K562 (cell line): ENCODE measurements at regions not wholly inside any gene's neighbourhood (a gene's known extent, or its start where the extent isn't known, plus 50 kb on each side); places are given as distances from the start of the nearest gene placed in this dataset.
"Not testable (repeated sequence)": the region's sequence is repeated elsewhere in the genome, so short reads cannot be mapped to it uniquely, and the experiment has no call there.

Experiments used
- ATAC-seq: fragments of 200-7000 bp; cut with Tn5 transposase; 3 replicates; pipeline ENCODE4 v1.9.1; 2020; ENCODE audit warnings: moderate library complexity
- BruUV-seq: library from RNA; stranded (reverse); fragments of 400-500 nt; replicated peaks from 2 replicates; lab custom pipeline; 2021; lab: Mats Ljungman, UMichigan
- CTCF ChIA-PET: fragments of 300-600 bp; formaldehyde crosslinking; extraction: SDS; loops from one replicate; lab custom pipeline; 2021; ENCODE audit warnings: low intra/inter-chr PET ratio; lab: Yijun Ruan, JAX
- POLR2A ChIA-PET: fragments of 300-600, 350-650 bp; sonication (Branson Sonifier 250); formaldehyde crosslinking; extraction: SDS; loops from one replicate; lab custom pipeline; 2021; ENCODE audit warnings: antibody characterized with exemption, inconsistent platforms; lab: Yijun Ruan, JAX
- DNase-seq, 4 experiments: peaks; one replicate each; pipeline versions ENCODE4 v3.0.0 to v3.0.0-alpha.2; 2011 to 2018; ENCODE audit warnings: low spot score in 3 of 4, mixed read lengths in 3 of 4; ENCODE audit errors: extremely low read depth in 1 of 4
- FAIRE-seq: peaks from 2 replicates; lab custom pipeline; 2011; peaks lifted over from hg19 to GRCh38; lab: Jason Lieb, UNC
- H2AFZ ChIP-seq: 2 replicates; pipeline ENCODE4 v1.6.0; 2011; ENCODE audit warnings: low read depth, low read length, control low read depth, inconsistent platforms
- H3K27ac ChIP-seq: fragments of 200-600 bp; 3 replicates; pipeline ENCODE4 v1.8.0; 2011; ENCODE audit warnings: low read depth, mild to moderate bottlenecking, control low read depth, inconsistent platforms, low read length, moderate library complexity, mixed read lengths; ENCODE audit errors: extremely low read depth
- H3K27me3 ChIP-seq, 2 experiments: fragments of 300-600 bp in 1 of 2; 2 replicates in 1 of 2; 3 replicates in 1 of 2; pipeline versions ENCODE4 v1.6.0 to v1.8.0; 2011; ENCODE audit warnings: inconsistent platforms in 2 of 2, low read length in 2 of 2, mild to moderate bottlenecking in 1 of 2, mixed read lengths in 1 of 2, moderate library complexity in 1 of 2; ENCODE audit not compliant: control insufficient read depth in 2 of 2, insufficient read depth in 2 of 2
- H3K36me3 ChIP-seq: fragments of 300-600 bp; 3 replicates; pipeline ENCODE4 v1.8.0; 2011; ENCODE audit warnings: mild to moderate bottlenecking, low read length, inconsistent platforms; ENCODE audit not compliant: control insufficient read depth, insufficient read depth
- H3K4me1 ChIP-seq, 2 experiments: fragments of 200-600 bp in 1 of 2; replicated peaks in 1 of 2; 2 replicates in 1 of 2; 3 replicates in 1 of 2; pipeline versions ENCODE4 v1.5.1 to v1.8.0; 2011; ENCODE audit warnings: inconsistent platforms in 2 of 2, low read length in 2 of 2, mild to moderate bottlenecking in 1 of 2, mixed read lengths in 1 of 2, moderate library complexity in 1 of 2; ENCODE audit not compliant: control insufficient read depth in 2 of 2, insufficient read depth in 2 of 2
- H3K4me2 ChIP-seq: 2 replicates; pipeline ENCODE4 v1.6.1; 2011; ENCODE audit warnings: low read length, control low read depth, inconsistent platforms, mixed read lengths; ENCODE audit not compliant: insufficient read depth
- H3K4me3 ChIP-seq: fragments of 200-600 bp; sonication (generic), shearing (Covaris generic); 2 replicates; pipeline ENCODE4 v1.5.1; 2016; ENCODE audit warnings: control low read depth, inconsistent platforms
- H3K79me2 ChIP-seq: fragments of 200-600 bp; 3 replicates; pipeline ENCODE4 v1.8.0; 2011; ENCODE audit warnings: low read length, inconsistent platforms; ENCODE audit not compliant: control insufficient read depth, insufficient read depth
- H3K9ac ChIP-seq, 2 experiments: 2 replicates each; pipeline versions ENCODE4 v1.6.0 to v1.6.1; 2011; ENCODE audit warnings: low read depth in 2 of 2, low read length in 2 of 2, control low read depth in 1 of 2, inconsistent platforms in 1 of 2, mild to moderate bottlenecking in 1 of 2, mixed read lengths in 1 of 2; ENCODE audit not compliant: insufficient read depth in 1 of 2
- H3K9me1 ChIP-seq: one replicate; pipeline ENCODE4 v1.6.0; 2011; ENCODE audit warnings: inconsistent platforms, mild to moderate bottlenecking, low read length, moderate library complexity; ENCODE audit not compliant: control insufficient read depth, insufficient read depth
- H3K9me3 ChIP-seq: replicated peaks from 2 replicates; pipeline ENCODE4 v1.5.1; 2011; ENCODE audit warnings: low read depth, low read length, inconsistent platforms; ENCODE audit not compliant: control insufficient read depth, insufficient read depth
- H4K20me1 ChIP-seq: replicated peaks from 2 replicates; pipeline ENCODE4 v1.6.1; 2011; ENCODE audit warnings: low read length, inconsistent platforms, mixed read lengths; ENCODE audit not compliant: control insufficient read depth, insufficient read depth
- CBX2 ChIP-seq: fragments of 200-600 bp; sonication (generic); IDR thresholded peaks from one replicate; pipeline ENCODE4 v1.6.1; 2012; ENCODE audit warnings: mild to moderate bottlenecking, low read length, inconsistent platforms; ENCODE audit not compliant: insufficient read depth, poor library complexity, severe bottlenecking
- DACH1 ChIP-seq: fragments of 450-650 bp; IDR thresholded peaks from 2 replicates; pipeline ENCODE4 v1.6.1; 2018; ENCODE audit not compliant: partially characterized antibody
- HMGXB4 ChIP-seq: sonication (generic); formaldehyde crosslinking; IDR thresholded peaks from 2 replicates; pipeline ENCODE4 v1.8.1; 2023; ENCODE audit warnings: mild to moderate bottlenecking, missing genetic modification reagents
- MYNN ChIP-seq, 2 experiments: sonication (generic); formaldehyde crosslinking in 1 of 2; IDR thresholded peaks; 2 replicates each; pipeline versions ENCODE4 v1.5.0 to v1.6.1; 2016 to 2020; ENCODE audit warnings: antibody characterized with exemption in 1 of 2, missing genetic modification reagents in 1 of 2
- SMARCB1 ChIP-seq: IDR thresholded peaks from 2 replicates; pipeline ENCODE4 v1.6.1; 2011; ENCODE audit warnings: improper control_type of control experiment, low read depth; ENCODE audit not compliant: insufficient read length
- TCFL5 ChIP-seq: fragments of 250-450 bp; sonication (Bioruptor Pico); conservative IDR thresholded peaks from 2 replicates; pipeline ENCODE4 v1.6.1; 2021; ENCODE audit warnings: mild to moderate bottlenecking, moderate library complexity, matching md5 sums
- WGBS: fragments of 100-300 bp; shearing (Covaris generic); methylation state at CpG from one replicate; pipeline ENCODE4 v1.1.6; 2016; ENCODE audit warnings: low coverage, mixed read lengths; ENCODE audit not compliant: insufficient coverage; ENCODE audit errors: missing lambda C conversion rate; 5-methylcytosine and 5-hydroxymethylcytosine counted together
- in situ Hi-C: fragments of 300-500 bp; cut with MboI; formaldehyde crosslinking; loops from 4 replicates; pipeline ENCODE4 v1.15.0; 2018; ENCODE audit warnings: inconsistent platforms, mixed read lengths
- intact Hi-C: fragments of 100-400 bp; cut with micrococcal nuclease; formaldehyde crosslinking; loops from 2 replicates; pipeline ENCODE4 v1.14.2; 2022

GRCh38 chr1:177665935-177666334 is 303.9 kb downstream of the SEC16B start:
- H3K79me2 ChIP-seq = no peaks in the 10 kb centered on the region
- no peaks in the 10 kb centered on the region for H3K9me1 ChIP-seq
- WGBS = 0% methylated on average over 2 of the region's 2 CpGs
- TF ChIP-seq CBX2 (no peak), TCFL5 (CRISPR knock-in tag) (no peak), DACH1 (no peak), HMGXB4 (CRISPR knock-in tag) (no peak), SMARCB1 (no peak), MYNN (IDR thresholded peaks at IDR 0.05) (no peak), MYNN (CRISPR knock-in tag; IDR thresholded peaks at IDR 0.05) (no peak)
- no peaks in the 10 kb centered on the region for H3K27me3 ChIP-seq
- ChIA-PET POLR2A (no interaction called here), CTCF (no interaction called here)
- intact Hi-C loops (no loop called here), in situ Hi-C loops (no loop called here)
- no peak overlapping the region for H3K9ac ChIP-seq
- no peak overlapping the region for H3K4me3 ChIP-seq
- no TSS peak for BruUV-seq
- no peak overlapping the region for H3K27ac ChIP-seq
- H3K9me3 ChIP-seq = no peaks in the 10 kb centered on the region; the same call in 1 of the 2 replicates
- FAIRE-seq (no peak), DNase-seq (no peak), ATAC-seq (no peak)
- no peak overlapping the region for H3K4me2 ChIP-seq
- H2AFZ ChIP-seq = no peak overlapping the region
- H3K36me3 ChIP-seq = no peaks in the 10 kb centered on the region
- H4K20me1 ChIP-seq = no peaks in the 10 kb centered on the region
- no peaks in the 10 kb centered on the region for H3K4me1 ChIP-seq

GRCh38 chr1:177664742-177665141 is 305.1 kb downstream of the SEC16B start:
- 0% methylated on average over 4 of the region's 4 CpGs for WGBS
- CTCF ChIA-PET, BruUV-seq: not testable (repeated sequence)

More at GRCh38 chr1:177664742-177665141, 305.1 kb downstream of the SEC16B start:
- ATAC-seq, H4K20me1 ChIP-seq, H3K79me2 ChIP-seq, H3K4me2 ChIP-seq, in situ Hi-C loops, H3K27me3 ChIP-seq, H3K36me3 ChIP-seq, H3K4me3 ChIP-seq, H2AFZ ChIP-seq, H3K9me3 ChIP-seq, H3K9ac ChIP-seq, H3K9me1 ChIP-seq, H3K4me1 ChIP-seq, H3K27ac ChIP-seq, DNase-seq, POLR2A ChIA-PET, FAIRE-seq, intact Hi-C loops: not testable (repeated sequence)
